ENCODE measurements at regions not wholly inside any gene's neighbourhood (a gene's known extent, or its start where the extent isn't known, plus 50 kb on each side); places are given as distances from the start of the nearest gene placed in this dataset.
A peak's percentile ranks its signal among the peaks of the same experiment; 100 is the strongest.
"Not testable (repeated sequence)": the region's sequence is repeated elsewhere in the genome, so short reads cannot be mapped to it uniquely, and the experiment has no call there.

- H3K27ac Mint-ChIP-seq = peak overlapping the region; percentile 86
These were observed 388.1 kb downstream of the CNTNAP3B start for GRCh38 chr9:41741173-41741572.

DNA sequence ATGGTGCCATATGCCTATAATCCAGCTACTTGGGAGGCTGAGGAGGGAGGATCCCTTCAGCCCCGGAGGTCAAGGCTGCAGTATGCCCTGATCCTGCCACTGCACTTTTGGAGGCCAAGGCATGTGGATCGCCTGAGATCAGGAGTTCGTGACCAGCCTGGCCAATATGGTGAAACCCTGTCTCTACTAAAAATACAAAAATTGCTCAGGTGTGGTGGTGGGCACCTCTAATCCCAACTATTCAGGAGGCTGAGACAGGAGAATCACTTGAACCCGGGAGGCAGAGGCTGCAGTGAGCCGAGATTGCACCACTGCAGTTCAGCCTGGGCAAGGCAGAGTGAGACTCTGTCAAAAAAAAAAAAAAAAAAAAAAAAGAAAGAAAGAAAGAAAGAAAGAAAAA is 390.5 kb downstream of the CNTNAP3B start:
- not testable (repeated sequence) for H3K9me3 Mint-ChIP-seq; H3K27me3 ChIP-seq (ENCODE audit: control insufficient read depth, insufficient read depth, low read length, poor library complexity, severe bottlenecking); H3K4me1 ChIP-seq (ENCODE audit: control insufficient read depth, insufficient read depth, low read length); DNase-seq; H3K27me3 Mint-ChIP-seq (ENCODE audit: insufficient read depth); H3K36me3 Mint-ChIP-seq (ENCODE audit: low read depth); H3K9ac ChIP-seq (ENCODE audit: extremely low read depth, low read length, poor library complexity, severe bottlenecking); H3K4me3 ChIP-seq (ENCODE audit: low read length); H3K36me3 ChIP-seq (ENCODE audit: control insufficient read depth, insufficient read depth, low read length); H3K9me3 ChIP-seq (ENCODE audit: control insufficient read depth, low read length); H3K4me3 Mint-ChIP-seq; H3K4me1 Mint-ChIP-seq; H3K27ac ChIP-seq (ENCODE audit: low read depth, low read length); H3K27ac Mint-ChIP-seq
- WGBS, 2 experiments (ENCODE audit: insufficient coverage in 1 of 2, insufficient read length in 1 of 2) = 92 to 97% methylated on average over 3 to 5 of the region's 5 CpGs

More at GRCh38 chr9:41741173-41741572, 388.1 kb downstream of the CNTNAP3B start:
- not testable (repeated sequence) for DNase-seq; H3K36me3 Mint-ChIP-seq (ENCODE audit: low read depth); H3K4me1 Mint-ChIP-seq; H3K27me3 ChIP-seq (ENCODE audit: control insufficient read depth, insufficient read depth, low read length, poor library complexity, severe bottlenecking); H3K4me3 ChIP-seq (ENCODE audit: low read length); H3K9ac ChIP-seq (ENCODE audit: extremely low read depth, low read length, poor library complexity, severe bottlenecking); H3K9me3 ChIP-seq (ENCODE audit: control insufficient read depth, low read length); H3K9me3 Mint-ChIP-seq; H3K4me3 Mint-ChIP-seq; H3K27ac ChIP-seq (ENCODE audit: low read depth, low read length); H3K27me3 Mint-ChIP-seq (ENCODE audit: insufficient read depth); H3K4me1 ChIP-seq (ENCODE audit: control insufficient read depth, insufficient read depth, low read length); H3K36me3 ChIP-seq (ENCODE audit: control insufficient read depth, insufficient read depth, low read length)
- 59% methylated on average over 3 of the region's 5 CpGs; no CpG with 5 or more reads in 1 of the 2 experiments for WGBS, 2 experiments (ENCODE audit: insufficient coverage in 1 of 2, insufficient read length in 1 of 2)

DNA sequence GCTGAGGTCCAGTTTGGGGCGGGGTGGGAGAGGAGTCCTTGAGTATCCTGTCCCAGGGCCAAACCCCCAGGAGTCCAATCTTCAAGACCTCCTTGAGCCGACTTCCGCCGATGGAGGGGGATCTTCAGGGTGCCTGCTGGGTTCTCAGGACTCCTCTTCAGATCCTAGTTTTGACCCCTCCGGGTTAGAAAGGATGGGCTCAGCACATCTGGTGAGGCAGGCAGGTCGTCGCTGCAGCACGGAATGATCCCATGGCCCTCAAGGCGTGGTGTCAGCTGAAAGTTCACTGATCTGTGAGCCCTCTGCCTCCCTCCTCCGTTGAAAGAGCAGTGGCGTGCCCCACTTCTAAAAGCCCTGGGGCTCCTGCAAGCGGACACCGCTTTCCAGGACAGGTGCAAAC is 430.0 kb downstream of the CNTNAP3B start:
- not testable (repeated sequence) for H3K36me3 Mint-ChIP-seq (ENCODE audit: low read depth); H3K27me3 ChIP-seq (ENCODE audit: control insufficient read depth, insufficient read depth, low read length, poor library complexity, severe bottlenecking); H3K4me1 Mint-ChIP-seq; H3K4me3 Mint-ChIP-seq; H3K9me3 ChIP-seq (ENCODE audit: control insufficient read depth, low read length); H3K9ac ChIP-seq (ENCODE audit: extremely low read depth, low read length, poor library complexity, severe bottlenecking); H3K27ac ChIP-seq (ENCODE audit: low read depth, low read length); H3K36me3 ChIP-seq (ENCODE audit: control insufficient read depth, insufficient read depth, low read length); H3K27ac Mint-ChIP-seq; H3K9me3 Mint-ChIP-seq; H3K4me3 ChIP-seq (ENCODE audit: low read length); H3K27me3 Mint-ChIP-seq (ENCODE audit: insufficient read depth); DNase-seq; H3K4me1 ChIP-seq (ENCODE audit: control insufficient read depth, insufficient read depth, low read length)
- 95% methylated on average over 8 of the region's 13 CpGs; no CpG with 5 or more reads in 1 of the 2 experiments for WGBS, 2 experiments (ENCODE audit: insufficient coverage in 1 of 2, insufficient read length in 1 of 2)

GRCh38 chr9:41697080-41697479 is 432.1 kb downstream of the CNTNAP3B start:
- not testable (repeated sequence) for H3K4me3 Mint-ChIP-seq; H3K9me3 ChIP-seq (ENCODE audit: control insufficient read depth, low read length); H3K4me3 ChIP-seq (ENCODE audit: low read length); H3K27ac ChIP-seq (ENCODE audit: low read depth, low read length); H3K27me3 ChIP-seq (ENCODE audit: control insufficient read depth, insufficient read depth, low read length, poor library complexity, severe bottlenecking); H3K4me1 Mint-ChIP-seq; H3K4me1 ChIP-seq (ENCODE audit: control insufficient read depth, insufficient read depth, low read length); DNase-seq; H3K9me3 Mint-ChIP-seq; H3K27me3 Mint-ChIP-seq (ENCODE audit: insufficient read depth); H3K27ac Mint-ChIP-seq; H3K36me3 ChIP-seq (ENCODE audit: control insufficient read depth, insufficient read depth, low read length); H3K36me3 Mint-ChIP-seq (ENCODE audit: low read depth); H3K9ac ChIP-seq (ENCODE audit: extremely low read depth, low read length, poor library complexity, severe bottlenecking)
- 82 to 100% methylated on average over 1 to 3 of the region's 4 CpGs for WGBS, 2 experiments (ENCODE audit: insufficient coverage in 1 of 2, insufficient read length in 1 of 2)

DNA sequence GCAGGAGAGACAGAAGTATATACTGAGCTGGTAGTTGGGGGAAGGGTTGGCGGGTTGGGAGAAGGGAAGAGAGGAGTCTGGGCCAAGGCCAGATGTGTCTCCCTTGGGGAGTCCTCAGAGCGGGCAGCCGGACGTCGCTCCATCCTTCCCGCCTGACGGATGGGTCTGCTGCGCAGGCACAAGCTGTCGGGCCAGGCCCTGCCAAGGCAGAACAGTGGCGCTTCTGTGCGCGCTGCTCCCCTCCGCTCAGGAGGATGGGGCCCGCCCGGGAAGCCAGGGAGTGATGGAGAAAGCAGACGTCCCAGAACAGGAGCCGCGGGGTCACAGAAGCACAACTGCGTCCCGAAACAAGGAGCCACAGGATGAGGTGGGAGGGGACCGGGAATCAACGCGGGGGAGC is 449.9 kb downstream of the CNTNAP3B start:
- H3K36me3 Mint-ChIP-seq (ENCODE audit: low read depth); H3K27ac Mint-ChIP-seq; DNase-seq; H3K9me3 Mint-ChIP-seq; H3K27ac ChIP-seq (ENCODE audit: low read depth, low read length); H3K36me3 ChIP-seq (ENCODE audit: control insufficient read depth, insufficient read depth, low read length); H3K4me1 ChIP-seq (ENCODE audit: control insufficient read depth, insufficient read depth, low read length); H3K9me3 ChIP-seq (ENCODE audit: control insufficient read depth, low read length); H3K4me3 ChIP-seq (ENCODE audit: low read length); H3K27me3 Mint-ChIP-seq (ENCODE audit: insufficient read depth); H3K27me3 ChIP-seq (ENCODE audit: control insufficient read depth, insufficient read depth, low read length, poor library complexity, severe bottlenecking); H3K4me1 Mint-ChIP-seq; H3K9ac ChIP-seq (ENCODE audit: extremely low read depth, low read length, poor library complexity, severe bottlenecking); H3K4me3 Mint-ChIP-seq: not testable (repeated sequence)
- WGBS, 2 experiments (ENCODE audit: insufficient coverage in 1 of 2, insufficient read length in 1 of 2) = 6% methylated on average over 11 of the region's 23 CpGs; no CpG with 5 or more reads in 1 of the 2 experiments

- H3K9me3 ChIP-seq (ENCODE audit: control insufficient read depth, low read length); H3K9ac ChIP-seq (ENCODE audit: extremely low read depth, low read length, poor library complexity, severe bottlenecking); H3K27me3 Mint-ChIP-seq (ENCODE audit: insufficient read depth); H3K27me3 ChIP-seq (ENCODE audit: control insufficient read depth, insufficient read depth, low read length, poor library complexity, severe bottlenecking); H3K36me3 Mint-ChIP-seq (ENCODE audit: low read depth); H3K36me3 ChIP-seq (ENCODE audit: control insufficient read depth, insufficient read depth, low read length); H3K4me1 ChIP-seq (ENCODE audit: control insufficient read depth, insufficient read depth, low read length); H3K4me1 Mint-ChIP-seq; H3K4me3 ChIP-seq (ENCODE audit: low read length); H3K27ac Mint-ChIP-seq; H3K9me3 Mint-ChIP-seq; H3K27ac ChIP-seq (ENCODE audit: low read depth, low read length): not testable (repeated sequence)
- H3K4me3 Mint-ChIP-seq = peak overlapping the region; percentile 34
- WGBS, 2 experiments (ENCODE audit: insufficient coverage in 1 of 2, insufficient read length in 1 of 2) = 35% methylated on average over 4 to 13 of the region's 29 CpGs
- DNase-seq = peak; percentile 58
These were observed 465.7 kb downstream of the CNTNAP3B start for GRCh38 chr9:41663497-41664036.

DNA sequence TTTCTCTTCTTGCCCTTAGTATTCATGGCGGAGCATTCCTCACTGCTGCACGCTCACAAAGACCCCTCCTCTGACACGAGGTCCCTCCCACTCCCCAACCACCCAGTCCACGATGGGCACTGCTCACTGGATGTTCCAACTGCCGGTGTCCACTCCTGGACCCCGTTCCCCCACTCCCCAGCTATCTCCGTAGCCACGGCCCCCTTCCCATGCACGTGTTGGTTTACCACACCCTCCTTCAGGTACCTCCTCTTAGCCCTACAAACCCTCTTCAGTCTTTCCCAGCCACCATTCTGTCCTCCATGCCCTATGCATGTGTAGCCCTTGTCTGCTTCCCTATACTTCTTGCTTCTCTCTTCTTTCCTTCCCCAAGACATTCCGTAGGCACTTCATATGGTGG is 469.6 kb upstream of the ZNG1F start:
- not testable (repeated sequence) for H3K4me3 ChIP-seq (ENCODE audit: low read length); H3K4me1 Mint-ChIP-seq; H3K36me3 Mint-ChIP-seq (ENCODE audit: low read depth); H3K36me3 ChIP-seq (ENCODE audit: control insufficient read depth, insufficient read depth, low read length); H3K4me1 ChIP-seq (ENCODE audit: control insufficient read depth, insufficient read depth, low read length); H3K9me3 ChIP-seq (ENCODE audit: control insufficient read depth, low read length); H3K27ac Mint-ChIP-seq; DNase-seq; H3K27ac ChIP-seq (ENCODE audit: low read depth, low read length); H3K9ac ChIP-seq (ENCODE audit: extremely low read depth, low read length, poor library complexity, severe bottlenecking); H3K4me3 Mint-ChIP-seq; H3K27me3 ChIP-seq (ENCODE audit: control insufficient read depth, insufficient read depth, low read length, poor library complexity, severe bottlenecking)
- WGBS, 2 experiments (ENCODE audit: insufficient coverage in 1 of 2, insufficient read length in 1 of 2) = 97 to 100% methylated on average over 1 of the region's 10 CpGs
- H3K27me3 Mint-ChIP-seq (ENCODE audit: insufficient read depth) = peaks cover 16% of the 10 kb centered on the region
- peaks cover 13% of the 10 kb centered on the region for H3K9me3 Mint-ChIP-seq

All from endodermal cell (in vitro differentiated cells).